GM10266 (cell line): ENCODE measurements at regions not wholly inside any gene's neighbourhood (a gene's known extent, or its start where the extent isn't known, plus 50 kb on each side); places are given as distances from the start of the nearest gene placed in this dataset.

Source experiments
- DNase-seq: peaks from one replicate; pipeline ENCODE4 v3.0.0; 2012; ENCODE audit errors: extremely low spot score
- CTCF ChIP-seq: IDR thresholded peaks from 2 replicates; pipeline ENCODE4 v1.5.1; 2012; ENCODE audit warnings: mild to moderate bottlenecking, low read depth; ENCODE audit not compliant: control insufficient read depth, insufficient read depth; ENCODE audit errors: missing control alignments

- no peak for TF ChIP-seq CTCF
- DNase-seq, result no peak
These were observed 2086.8 kb downstream of the ARAP2 start for GRCh38 chr4:34157547-34157946.

GRCh38 chr4:34158878-34159277 lies 2085.4 kb downstream of the ARAP2 start:
- no peak for DNase-seq
- TF ChIP-seq CTCF, result no peak

- no peak for DNase-seq
- no peak for TF ChIP-seq CTCF
These were observed 2073.4 kb downstream of the ARAP2 start for GRCh38 chr4:34170946-34171345.

GRCh38 chr4:34176609-34177008 lies 2067.7 kb downstream of the ARAP2 start:
- no peak for TF ChIP-seq CTCF
- no peak for DNase-seq

- no peak for DNase-seq
- no peak for TF ChIP-seq CTCF
These were observed 2065.8 kb downstream of the ARAP2 start for GRCh38 chr4:34178476-34178875.

- no peak for TF ChIP-seq CTCF
- no peak for DNase-seq
These were observed 2062.9 kb downstream of the ARAP2 start for GRCh38 chr4:34181311-34181841.

GRCh38 chr4:34181891-34182290 lies 2062.4 kb downstream of the ARAP2 start:
- TF ChIP-seq CTCF, result no peak

More at GRCh38 chr4:34181891-34182290, 2062.4 kb downstream of the ARAP2 start:
- DNase-seq, result no peak
